ENCODE measurements at regions not wholly inside any gene's neighbourhood (a gene's known extent, or its start where the extent isn't known, plus 50 kb on each side); places are given as distances from the start of the nearest gene placed in this dataset.

DNA sequence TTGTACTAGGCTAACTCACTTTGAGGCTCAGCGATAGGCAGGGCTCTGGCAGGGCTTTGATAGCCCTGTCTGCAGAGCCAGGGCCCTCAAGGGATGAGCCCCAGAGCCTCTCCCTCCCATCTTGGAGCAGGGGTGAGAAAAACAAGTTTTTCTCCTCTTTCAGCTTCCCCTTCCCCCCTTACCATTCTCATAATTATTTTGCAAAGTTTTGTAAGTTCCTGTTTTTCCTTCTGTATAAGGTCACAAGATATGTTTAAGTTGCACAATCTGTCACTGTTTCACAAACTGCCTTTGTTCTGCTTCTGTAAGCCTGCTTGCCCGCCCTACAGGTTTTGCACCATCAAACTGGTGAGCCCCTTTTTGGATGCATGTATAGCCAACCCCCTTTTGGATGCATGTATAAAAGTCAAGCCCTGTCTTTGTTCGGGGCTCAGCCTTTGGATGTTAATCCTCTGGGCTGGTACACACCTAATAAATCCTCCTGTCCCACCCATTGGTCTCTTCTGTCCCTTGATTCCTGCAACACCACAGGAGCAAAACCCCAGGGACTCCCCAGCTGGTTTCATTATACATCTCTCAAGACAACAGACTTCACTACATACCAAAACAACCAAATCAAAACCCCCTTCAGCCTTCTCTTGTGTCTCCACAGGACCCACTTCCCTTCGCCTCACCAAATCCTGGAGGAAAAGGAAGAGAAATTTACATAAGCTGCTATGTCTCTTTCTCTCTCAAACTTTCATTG is 52.5 kb upstream of the RESF1 start:
- H3K9me3 ChIP-seq (ENCODE audit: control insufficient read depth, low read length), result peaks cover 44% of the 10 kb centered on the region
- no peaks in the 10 kb centered on the region for H3K4me1 Mint-ChIP-seq

GRCh38 chr12:31903025-31903424 is 56.2 kb upstream of the RESF1 start:
- no peak for DNase-seq
- Mint-ChIP-seq H3K4me1 (peaks cover 2% of the 10 kb centered on the region), H3K36me3 (ENCODE audit: low read depth) (peaks cover 5% of the 10 kb centered on the region), H3K27ac (no peak overlapping the region), H3K9me3 (peaks cover 54% of the 10 kb centered on the region), H3K4me3 (no peak overlapping the region), H3K27me3 (ENCODE audit: insufficient read depth) (no peaks in the 10 kb centered on the region)
- Histone ChIP-seq H3K4me1 (ENCODE audit: control insufficient read depth, insufficient read depth, low read length) (no peaks in the 10 kb centered on the region), H3K36me3 (ENCODE audit: control insufficient read depth, insufficient read depth, low read length) (no peaks in the 10 kb centered on the region), H3K4me3 (ENCODE audit: low read length) (no peak overlapping the region), H3K27me3 (ENCODE audit: control insufficient read depth, insufficient read depth, low read length, poor library complexity, severe bottlenecking) (no peaks in the 10 kb centered on the region), H3K9ac (ENCODE audit: extremely low read depth, low read length, poor library complexity, severe bottlenecking) (no peak overlapping the region), H3K9me3 (ENCODE audit: control insufficient read depth, low read length) (peaks cover 18% of the 10 kb centered on the region), H3K27ac (ENCODE audit: low read depth, low read length) (no peak overlapping the region)
- TF ChIP-seq CTCF (conservative IDR thresholded peaks at IDR 0.05), result no peak
- 96% methylated on average over 2 of the region's 3 CpGs; no CpG with 5 or more reads in 1 of the 2 experiments for WGBS, 2 experiments (ENCODE audit: insufficient coverage in 1 of 2, insufficient read length in 1 of 2)

More for the DNA sequence above, 52.5 kb upstream of the RESF1 start:
- 90 to 93% methylated on average over 3 to 4 of the region's 4 CpGs for WGBS, 2 experiments (ENCODE audit: insufficient coverage in 1 of 2, insufficient read length in 1 of 2)
- no peaks in the 10 kb centered on the region for H3K4me1 ChIP-seq (ENCODE audit: control insufficient read depth, insufficient read depth, low read length)
- no peak overlapping the region for H3K4me3 ChIP-seq (ENCODE audit: low read length)
- TF ChIP-seq CTCF (conservative IDR thresholded peaks at IDR 0.05), result no peak
- Mint-ChIP-seq H3K27ac (no peak overlapping the region), H3K9me3 (peaks cover 77% of the 10 kb centered on the region), H3K27me3 (ENCODE audit: insufficient read depth) (no peaks in the 10 kb centered on the region), H3K4me3 (no peak overlapping the region), H3K36me3 (ENCODE audit: low read depth) (peaks cover 10% of the 10 kb centered on the region)
- H3K27ac ChIP-seq (ENCODE audit: low read depth, low read length), result no peak overlapping the region
- no peak overlapping the region for H3K9ac ChIP-seq (ENCODE audit: extremely low read depth, low read length, poor library complexity, severe bottlenecking)
- H3K36me3 ChIP-seq (ENCODE audit: control insufficient read depth, insufficient read depth, low read length), result no peaks in the 10 kb centered on the region
- DNase-seq, result no peak
- no peaks in the 10 kb centered on the region for H3K27me3 ChIP-seq (ENCODE audit: control insufficient read depth, insufficient read depth, low read length, poor library complexity, severe bottlenecking)

DNA sequence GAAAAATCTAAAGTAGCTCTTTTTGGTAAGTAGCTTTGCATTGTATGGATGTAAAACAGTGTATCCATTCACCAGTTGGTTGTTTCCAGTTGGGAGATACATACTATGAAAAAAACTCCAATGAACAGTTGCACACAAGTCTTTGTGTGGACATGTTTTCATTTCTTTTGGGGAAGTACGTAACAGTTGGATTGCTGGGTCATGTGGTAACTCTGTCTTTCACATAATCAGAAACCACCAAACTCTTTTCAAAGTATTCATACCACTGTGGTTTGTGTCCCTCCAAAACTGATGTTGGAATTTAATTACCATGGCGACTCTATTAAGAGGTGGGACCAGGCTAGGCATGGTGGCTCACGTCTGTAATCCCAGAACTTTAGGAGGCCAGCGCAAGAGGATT is 58.9 kb upstream of the RESF1 start:
- no peak overlapping the region for H3K27ac Mint-ChIP-seq

More for the DNA sequence above, 58.9 kb upstream of the RESF1 start:
- TF ChIP-seq CTCF (conservative IDR thresholded peaks at IDR 0.05), result no peak
- H3K9ac ChIP-seq (ENCODE audit: extremely low read depth, low read length, poor library complexity, severe bottlenecking), result no peak overlapping the region
- Mint-ChIP-seq H3K4me3 (no peak overlapping the region), H3K9me3 (peaks cover 46% of the 10 kb centered on the region), H3K27me3 (ENCODE audit: insufficient read depth) (no peaks in the 10 kb centered on the region), H3K4me1 (peaks cover 22% of the 10 kb centered on the region), H3K36me3 (ENCODE audit: low read depth) (no peaks in the 10 kb centered on the region)
- H3K27me3 ChIP-seq (ENCODE audit: control insufficient read depth, insufficient read depth, low read length, poor library complexity, severe bottlenecking), result no peaks in the 10 kb centered on the region
- DNase-seq, result no peak
- H3K4me3 ChIP-seq (ENCODE audit: low read length), result no peak overlapping the region
- peaks cover 1% of the 10 kb centered on the region for H3K9me3 ChIP-seq (ENCODE audit: control insufficient read depth, low read length)
- no peaks in the 10 kb centered on the region for H3K36me3 ChIP-seq (ENCODE audit: control insufficient read depth, insufficient read depth, low read length)
- H3K27ac ChIP-seq (ENCODE audit: low read depth, low read length), result no peak overlapping the region
- 95 to 99% methylated on average over 3 to 4 of the region's 4 CpGs for WGBS, 2 experiments (ENCODE audit: insufficient coverage in 1 of 2, insufficient read length in 1 of 2)
- H3K4me1 ChIP-seq (ENCODE audit: control insufficient read depth, insufficient read depth, low read length), result no peaks in the 10 kb centered on the region
